ENCODE measurements at regions not wholly inside any gene's neighbourhood (a gene's known extent, or its start where the extent isn't known, plus 50 kb on each side); places are given as distances from the start of the nearest gene placed in this dataset.

DNA sequence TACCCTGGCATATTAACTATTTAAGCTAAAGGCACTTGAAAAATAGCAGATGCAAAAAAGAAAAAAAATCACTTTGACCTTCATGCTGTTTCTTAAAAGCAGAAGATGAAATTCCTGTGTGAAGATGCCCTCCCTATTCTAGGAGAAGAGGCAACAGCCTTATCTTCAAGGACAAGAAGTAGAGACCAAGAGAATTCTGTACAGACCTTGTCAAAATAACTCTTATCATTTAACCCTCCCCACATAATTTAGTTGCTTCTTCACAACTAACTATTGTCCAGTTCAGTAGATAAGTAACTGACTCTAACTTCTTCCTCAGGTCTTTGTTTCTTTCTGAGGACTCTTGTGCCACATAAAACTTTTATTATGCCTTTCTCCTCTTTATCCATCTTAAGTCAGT, 72.0 kb upstream of the MARCHF10 start:
- H3K4me1 ChIP-seq (ENCODE audit: control insufficient read depth, insufficient read depth, low read length, poor library complexity, severe bottlenecking): no peaks in the 10 kb centered on the region
- H3K4me3 Mint-ChIP-seq: no peak overlapping the region
- H3K9me3 Mint-ChIP-seq: no peaks in the 10 kb centered on the region
- no peak for ATAC-seq (ENCODE audit: low read depth in 2 of 2)
- H3K27ac Mint-ChIP-seq: no peak overlapping the region
- H3K4me3 ChIP-seq (ENCODE audit: low read depth, low read length): no peak overlapping the region
- H3K36me3 ChIP-seq (ENCODE audit: control insufficient read depth, insufficient read depth, low read length): no peaks in the 10 kb centered on the region
- peaks cover 4% of the 10 kb centered on the region for H3K27me3 ChIP-seq (ENCODE audit: control insufficient read depth, insufficient read depth, low read length)
- peaks cover 33% of the 10 kb centered on the region for H3K27me3 Mint-ChIP-seq
- no peaks in the 10 kb centered on the region for H3K4me1 Mint-ChIP-seq
- no peak overlapping the region for H3K27ac ChIP-seq (ENCODE audit: insufficient read depth, low read length, poor library complexity, severe bottlenecking)
- DNase-seq: no peak
- H3K9me3 ChIP-seq (ENCODE audit: control insufficient read depth in 2 of 2, low read length in 2 of 2): no peaks in the 10 kb centered on the region
- H3K36me3 Mint-ChIP-seq: no peaks in the 10 kb centered on the region

GRCh38 chr17:62876673-62877405, 68.7 kb upstream of the MARCHF10 start:
- Histone ChIP-seq H3K4me3 (ENCODE audit: low read depth, low read length) (no peak overlapping the region), H3K36me3 (ENCODE audit: control insufficient read depth, insufficient read depth, low read length) (no peaks in the 10 kb centered on the region), H3K27ac (ENCODE audit: insufficient read depth, low read length, poor library complexity, severe bottlenecking) (no peak overlapping the region), H3K27me3 (ENCODE audit: control insufficient read depth, insufficient read depth, low read length) (peaks cover 4% of the 10 kb centered on the region), H3K4me1 (ENCODE audit: control insufficient read depth, insufficient read depth, low read length, poor library complexity, severe bottlenecking) (no peaks in the 10 kb centered on the region), H3K9me3 (ENCODE audit: control insufficient read depth in 2 of 2, low read length in 2 of 2) (no peaks in the 10 kb centered on the region)
- Mint-ChIP-seq H3K27ac (no peak overlapping the region), H3K36me3 (no peaks in the 10 kb centered on the region), H3K27me3 (peaks cover 37% of the 10 kb centered on the region), H3K4me3 (no peak overlapping the region), H3K9me3 (no peaks in the 10 kb centered on the region), H3K4me1 (no peaks in the 10 kb centered on the region)
- no peak for DNase-seq
- no peak for ATAC-seq (ENCODE audit: low read depth in 2 of 2)

- ATAC-seq (ENCODE audit: low read depth in 2 of 2) (no peak), DNase-seq (no peak)
- Mint-ChIP-seq H3K27me3 (peaks cover 35% of the 10 kb centered on the region), H3K27ac (no peak overlapping the region), H3K36me3 (no peaks in the 10 kb centered on the region), H3K4me3 (no peak overlapping the region), H3K9me3 (peaks cover 0 to 1% (median 0%) of the 10 kb centered on the region in 7 donors), H3K4me1 (no peaks in the 10 kb centered on the region)
- no peaks in the 10 kb centered on the region for H3K9me3 ChIP-seq (ENCODE audit: control insufficient read depth in 2 of 2, low read length in 2 of 2)
- no peaks in the 10 kb centered on the region for H3K36me3 ChIP-seq (ENCODE audit: control insufficient read depth, insufficient read depth, low read length)
- H3K4me1 ChIP-seq (ENCODE audit: control insufficient read depth, insufficient read depth, low read length, poor library complexity, severe bottlenecking): no peaks in the 10 kb centered on the region
- H3K27me3 ChIP-seq (ENCODE audit: control insufficient read depth, insufficient read depth, low read length): peaks cover 4% of the 10 kb centered on the region
- no peak overlapping the region for H3K4me3 ChIP-seq (ENCODE audit: low read depth, low read length)
- H3K27ac ChIP-seq (ENCODE audit: insufficient read depth, low read length, poor library complexity, severe bottlenecking): no peak overlapping the region
Measured at GRCh38 chr17:62876063-62876462, 67.9 kb upstream of the MARCHF10 start.

DNA sequence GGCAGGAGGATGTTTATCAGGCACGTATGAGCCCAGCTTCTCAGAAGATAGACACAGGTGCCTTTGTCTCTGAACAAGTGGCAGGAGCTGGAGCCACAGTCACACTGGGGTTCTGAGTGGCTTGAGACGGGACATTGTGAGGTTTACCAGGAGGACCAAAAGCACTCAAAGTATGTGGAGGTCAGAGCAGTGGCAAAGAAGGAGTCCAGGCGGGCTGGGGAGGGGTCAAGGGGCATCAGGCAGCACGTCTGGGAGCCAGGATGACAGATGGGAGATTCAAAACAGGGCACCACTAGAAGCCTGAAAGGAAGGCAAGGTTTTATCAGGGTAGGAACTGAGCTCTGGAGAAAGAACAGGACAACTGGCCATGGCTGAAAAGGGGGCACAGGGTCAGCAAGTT, 67.2 kb upstream of the MARCHF10 start:
- Mint-ChIP-seq H3K27me3 (peaks cover 33% of the 10 kb centered on the region), H3K36me3 (no peaks in the 10 kb centered on the region), H3K9me3 (peaks cover 0 to 1% (median 0%) of the 10 kb centered on the region in 7 donors), H3K4me3 (no peak overlapping the region), H3K4me1 (no peaks in the 10 kb centered on the region), H3K27ac (no peak overlapping the region)
- Histone ChIP-seq H3K4me3 (ENCODE audit: low read depth, low read length) (no peak overlapping the region), H3K27me3 (ENCODE audit: control insufficient read depth, insufficient read depth, low read length) (peaks cover 1% of the 10 kb centered on the region), H3K9me3 (ENCODE audit: control insufficient read depth in 2 of 2, low read length in 2 of 2) (no peaks in the 10 kb centered on the region), H3K4me1 (ENCODE audit: control insufficient read depth, insufficient read depth, low read length, poor library complexity, severe bottlenecking) (no peaks in the 10 kb centered on the region), H3K27ac (ENCODE audit: insufficient read depth, low read length, poor library complexity, severe bottlenecking) (no peak overlapping the region), H3K36me3 (ENCODE audit: control insufficient read depth, insufficient read depth, low read length) (no peaks in the 10 kb centered on the region)
- ATAC-seq (ENCODE audit: low read depth in 2 of 2): no peak
- no peak for DNase-seq

DNA sequence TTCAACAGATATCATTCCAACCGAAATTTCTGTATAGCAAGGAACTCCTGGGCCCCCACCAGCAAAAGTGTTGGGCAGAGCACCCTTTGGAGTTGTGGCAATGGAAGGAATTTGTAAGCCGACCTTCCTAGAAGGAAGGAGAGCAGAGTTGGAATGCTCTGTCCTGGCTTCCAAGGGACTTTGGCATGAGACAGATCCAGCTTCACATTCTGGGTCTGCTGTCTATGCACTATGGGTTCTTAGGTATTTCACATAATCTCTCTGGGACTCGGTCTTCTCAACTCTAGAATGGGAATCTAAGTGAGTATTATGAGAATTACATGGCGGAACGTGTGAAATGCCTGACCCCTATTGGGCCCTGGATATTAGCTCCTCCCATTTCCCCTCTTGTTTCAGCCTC, 63.2 kb upstream of the MARCHF10 start:
- Histone ChIP-seq H3K27me3 (ENCODE audit: control insufficient read depth, insufficient read depth, low read length) (no peaks in the 10 kb centered on the region), H3K27ac (ENCODE audit: insufficient read depth, low read length, poor library complexity, severe bottlenecking) (no peak overlapping the region), H3K4me1 (ENCODE audit: control insufficient read depth, insufficient read depth, low read length, poor library complexity, severe bottlenecking) (no peaks in the 10 kb centered on the region), H3K36me3 (ENCODE audit: control insufficient read depth, insufficient read depth, low read length) (no peaks in the 10 kb centered on the region), H3K4me3 (ENCODE audit: low read depth, low read length) (no peak overlapping the region), H3K9me3 (ENCODE audit: control insufficient read depth in 2 of 2, low read length in 2 of 2) (no peaks in the 10 kb centered on the region)
- ATAC-seq (ENCODE audit: low read depth in 2 of 2) (no peak), DNase-seq (no peak)
- Mint-ChIP-seq H3K9me3 (peaks cover 0 to 3% (median 0%) of the 10 kb centered on the region in 7 donors), H3K4me3 (no peak overlapping the region), H3K36me3 (no peaks in the 10 kb centered on the region), H3K27ac (no peak overlapping the region), H3K27me3 (peaks cover 25% of the 10 kb centered on the region), H3K4me1 (no peaks in the 10 kb centered on the region)

- Mint-ChIP-seq H3K9me3 (peaks cover 0 to 3% (median 0%) of the 10 kb centered on the region in 7 donors), H3K4me3 (no peak overlapping the region), H3K27ac (no peak overlapping the region), H3K4me1 (no peaks in the 10 kb centered on the region), H3K36me3 (no peaks in the 10 kb centered on the region), H3K27me3 (peaks cover 21% of the 10 kb centered on the region)
- Histone ChIP-seq H3K4me3 (ENCODE audit: low read depth, low read length) (no peak overlapping the region), H3K27me3 (ENCODE audit: control insufficient read depth, insufficient read depth, low read length) (peaks cover 2% of the 10 kb centered on the region), H3K36me3 (ENCODE audit: control insufficient read depth, insufficient read depth, low read length) (no peaks in the 10 kb centered on the region), H3K4me1 (ENCODE audit: control insufficient read depth, insufficient read depth, low read length, poor library complexity, severe bottlenecking) (no peaks in the 10 kb centered on the region), H3K9me3 (ENCODE audit: control insufficient read depth in 2 of 2, low read length in 2 of 2) (no peaks in the 10 kb centered on the region), H3K27ac (ENCODE audit: insufficient read depth, low read length, poor library complexity, severe bottlenecking) (no peak overlapping the region)
- DNase-seq (no peak), ATAC-seq (ENCODE audit: low read depth in 2 of 2) (no peak)
Measured at GRCh38 chr17:62870552-62870971, 62.4 kb upstream of the MARCHF10 start.

- DNase-seq (no peak), ATAC-seq (ENCODE audit: low read depth in 2 of 2) (no peak)
- Mint-ChIP-seq H3K27me3 (peaks cover 17% of the 10 kb centered on the region), H3K27ac (no peak overlapping the region), H3K36me3 (no peaks in the 10 kb centered on the region), H3K4me1 (no peaks in the 10 kb centered on the region), H3K9me3 (peaks cover 0 to 3% (median 0%) of the 10 kb centered on the region in 7 donors), H3K4me3 (no peak overlapping the region)
- H3K27ac ChIP-seq (ENCODE audit: insufficient read depth, low read length, poor library complexity, severe bottlenecking): no peak overlapping the region
- no peaks in the 10 kb centered on the region for H3K9me3 ChIP-seq (ENCODE audit: control insufficient read depth in 2 of 2, low read length in 2 of 2)
- no peaks in the 10 kb centered on the region for H3K4me1 ChIP-seq (ENCODE audit: control insufficient read depth, insufficient read depth, low read length, poor library complexity, severe bottlenecking)
- no peak overlapping the region for H3K4me3 ChIP-seq (ENCODE audit: low read depth, low read length)
- H3K36me3 ChIP-seq (ENCODE audit: control insufficient read depth, insufficient read depth, low read length): no peaks in the 10 kb centered on the region
- H3K27me3 ChIP-seq (ENCODE audit: control insufficient read depth, insufficient read depth, low read length): peaks cover 2% of the 10 kb centered on the region
Measured at GRCh38 chr17:62870030-62870541, 62.0 kb upstream of the MARCHF10 start.

GRCh38 chr17:62868723-62869122, 60.6 kb upstream of the MARCHF10 start:
- peaks cover 2% of the 10 kb centered on the region for H3K27me3 ChIP-seq (ENCODE audit: control insufficient read depth, insufficient read depth, low read length)
- H3K9me3 ChIP-seq (ENCODE audit: control insufficient read depth in 2 of 2, low read length in 2 of 2): no peaks in the 10 kb centered on the region
- H3K4me3 ChIP-seq (ENCODE audit: low read depth, low read length): no peak overlapping the region
- Mint-ChIP-seq H3K4me3 (no peak overlapping the region), H3K27ac (no peak overlapping the region), H3K27me3 (peaks cover 13% of the 10 kb centered on the region), H3K9me3 (peaks cover 0 to 3% (median 0%) of the 10 kb centered on the region in 7 donors), H3K36me3 (no peaks in the 10 kb centered on the region), H3K4me1 (no peaks in the 10 kb centered on the region)
- H3K27ac ChIP-seq (ENCODE audit: insufficient read depth, low read length, poor library complexity, severe bottlenecking): no peak overlapping the region
- H3K4me1 ChIP-seq (ENCODE audit: control insufficient read depth, insufficient read depth, low read length, poor library complexity, severe bottlenecking): no peaks in the 10 kb centered on the region
- H3K36me3 ChIP-seq (ENCODE audit: control insufficient read depth, insufficient read depth, low read length): no peaks in the 10 kb centered on the region
- DNase-seq (no peak), ATAC-seq (ENCODE audit: low read depth in 2 of 2) (no peak)

Measured in CD4-positive, CD25-positive, alpha-beta regulatory T cell (primary cell).